ENCODE measurements at regions not wholly inside any gene's neighbourhood (a gene's known extent, or its start where the extent isn't known, plus 50 kb on each side); places are given as distances from the start of the nearest gene placed in this dataset.

GRCh38 chr3:164267053-164267452 lies 811.2 kb downstream of the SI start:
- DNase-seq (ENCODE audit: low read depth, low spot score), result no peak

- no peak for DNase-seq (ENCODE audit: low read depth, low spot score)
These were observed 827.4 kb downstream of the SI start for GRCh38 chr3:164250923-164251322.

DNA sequence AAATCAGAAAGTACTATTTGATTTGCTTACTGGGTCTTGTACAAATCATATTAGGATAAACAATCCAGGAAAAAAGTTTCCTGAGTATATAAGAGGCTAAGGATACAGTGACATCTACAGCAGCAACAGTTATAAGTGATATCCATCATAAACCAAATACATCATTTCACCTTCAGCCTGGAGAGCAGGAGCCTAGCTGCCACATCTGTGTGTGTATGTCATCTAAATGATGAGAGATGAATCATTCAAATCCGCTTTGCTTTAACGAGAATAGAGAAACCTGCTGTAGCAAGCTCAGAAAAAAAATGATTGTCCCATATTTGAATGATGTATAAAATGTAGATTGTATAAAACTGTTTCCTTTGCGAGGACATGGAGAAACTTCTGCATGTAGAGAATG lies 841.4 kb downstream of the SI start:
- DNase-seq (ENCODE audit: low read depth, low spot score), result no peak

DNA sequence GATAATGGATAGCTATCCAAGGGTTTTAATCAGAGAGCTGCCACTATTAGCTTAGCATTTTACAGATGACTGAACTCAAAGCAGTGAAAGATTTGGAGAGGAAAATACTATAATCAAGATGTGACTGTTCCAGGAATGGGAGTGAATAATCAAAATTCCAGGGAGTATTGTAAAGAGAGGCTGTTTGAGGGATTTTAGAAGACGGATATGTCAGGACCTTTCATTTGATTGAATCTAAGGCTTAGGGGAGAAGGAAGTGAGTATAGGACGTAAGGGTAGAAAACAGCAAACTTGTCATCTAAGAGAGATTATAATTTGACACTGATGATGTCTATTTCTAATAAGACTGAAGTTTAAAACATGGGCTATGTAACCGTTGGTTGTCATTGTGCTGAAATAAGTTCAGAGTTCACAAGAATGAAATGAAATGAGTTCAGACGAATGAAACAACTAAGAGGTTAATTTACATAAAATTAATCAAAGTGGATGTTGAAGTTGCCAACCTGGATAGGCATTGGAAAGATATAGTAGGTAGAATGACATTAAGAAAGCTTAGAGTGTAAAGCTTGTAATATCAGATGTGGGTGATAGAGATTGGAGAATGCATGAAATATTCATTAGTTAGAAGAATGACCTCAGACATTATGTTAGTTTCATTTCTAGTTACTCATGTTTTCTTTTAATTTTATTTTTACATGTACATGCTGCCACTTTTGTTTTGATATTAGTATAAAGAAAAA lies 842.8 kb downstream of the SI start:
- no peak for DNase-seq (ENCODE audit: low read depth, low spot score)

DNA sequence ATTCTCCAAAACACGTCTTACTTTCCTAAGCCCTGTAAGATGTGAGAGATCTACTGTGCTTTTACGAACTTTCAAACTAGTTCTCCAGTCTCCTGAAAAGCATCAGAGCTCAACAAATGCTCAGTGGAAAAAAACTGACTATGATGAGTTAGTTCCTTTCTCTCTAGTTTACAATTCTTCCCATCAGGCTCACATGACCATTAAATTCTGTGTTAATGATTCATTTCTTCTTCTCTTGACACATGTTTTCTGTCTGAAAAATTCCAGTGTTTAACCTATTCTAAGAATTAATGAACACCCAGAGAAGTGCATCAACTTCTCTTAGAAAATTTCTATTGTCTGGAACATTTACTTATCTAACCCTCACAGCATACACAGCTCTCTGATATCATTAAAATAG lies 844.3 kb downstream of the SI start:
- no peak for DNase-seq (ENCODE audit: low read depth, low spot score)

DNA sequence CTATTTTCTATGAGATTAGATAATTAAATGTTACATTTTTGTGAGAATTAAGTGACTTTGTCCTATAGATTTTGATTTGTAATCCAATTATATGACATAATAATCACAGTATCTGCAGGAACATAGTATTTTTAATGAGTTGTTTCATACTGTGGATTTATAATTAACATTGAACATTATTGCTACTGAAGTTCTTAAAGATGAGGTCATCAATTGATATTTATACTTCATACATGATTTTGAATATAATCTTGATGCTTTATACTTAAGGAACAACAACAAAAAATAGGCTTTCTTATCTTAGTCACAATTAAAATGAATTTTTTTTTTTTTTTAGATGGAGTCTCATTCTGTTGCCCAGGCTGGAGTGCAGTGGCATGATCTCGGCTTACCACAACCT lies 846.6 kb downstream of the SI start:
- no peak for DNase-seq (ENCODE audit: low read depth, low spot score)

DNA sequence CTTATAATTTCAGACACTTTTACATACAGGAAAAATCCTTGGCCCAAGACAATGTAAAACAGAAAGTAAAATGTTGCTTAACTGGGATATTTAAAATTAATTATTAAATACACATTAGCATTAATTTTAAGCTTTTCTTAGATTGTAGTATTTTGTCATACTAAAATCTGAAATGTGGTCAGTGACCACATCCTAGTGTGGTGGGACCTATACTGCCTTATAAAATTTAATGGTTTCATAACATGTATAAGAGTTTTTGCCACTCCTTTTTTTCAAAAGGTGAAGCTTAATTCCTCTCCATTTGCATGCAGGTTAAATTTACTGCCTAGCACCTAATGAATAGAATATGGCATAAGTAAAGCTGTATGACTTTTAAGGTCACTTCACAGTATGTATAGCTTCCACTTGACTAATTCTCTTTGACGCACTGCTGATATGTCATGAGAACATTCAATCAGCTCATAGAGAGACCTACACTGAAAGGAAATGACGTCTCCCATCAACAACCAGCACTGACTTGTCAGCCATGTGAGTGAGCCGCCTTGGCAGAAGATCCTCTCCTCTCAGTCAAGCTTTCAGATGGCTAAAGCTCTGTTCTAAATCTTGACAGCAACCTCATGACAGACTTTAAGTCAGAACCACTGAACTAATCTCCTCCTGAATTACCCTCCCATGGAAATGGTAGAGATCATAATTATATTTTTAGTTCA lies 847.8 kb downstream of the SI start:
- DNase-seq (ENCODE audit: low read depth, low spot score), result no peak

- no peak for DNase-seq (ENCODE audit: low read depth, low spot score)
These were observed 854.2 kb downstream of the SI start for GRCh38 chr3:164224126-164224525.

DNA sequence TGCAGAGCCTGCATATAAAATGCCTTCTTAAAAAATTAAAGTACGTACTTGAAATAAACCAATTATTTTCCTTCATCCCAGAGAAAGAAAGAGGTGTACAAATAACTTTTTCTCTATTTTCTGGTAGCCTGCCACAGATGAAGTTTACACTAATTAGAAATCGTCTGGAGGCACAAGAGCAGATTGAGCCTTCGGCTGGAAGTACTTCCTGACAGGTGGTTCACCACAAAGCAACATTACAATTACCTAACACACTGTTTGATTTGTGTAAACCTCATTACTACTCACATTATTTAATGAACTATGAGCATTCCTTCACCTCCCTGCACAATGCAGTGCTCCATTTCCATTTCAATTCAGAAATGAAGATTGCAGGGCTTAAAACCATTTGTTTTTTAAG lies 856.1 kb downstream of the SI start:
- no peak for DNase-seq (ENCODE audit: low read depth, low spot score)

DNA sequence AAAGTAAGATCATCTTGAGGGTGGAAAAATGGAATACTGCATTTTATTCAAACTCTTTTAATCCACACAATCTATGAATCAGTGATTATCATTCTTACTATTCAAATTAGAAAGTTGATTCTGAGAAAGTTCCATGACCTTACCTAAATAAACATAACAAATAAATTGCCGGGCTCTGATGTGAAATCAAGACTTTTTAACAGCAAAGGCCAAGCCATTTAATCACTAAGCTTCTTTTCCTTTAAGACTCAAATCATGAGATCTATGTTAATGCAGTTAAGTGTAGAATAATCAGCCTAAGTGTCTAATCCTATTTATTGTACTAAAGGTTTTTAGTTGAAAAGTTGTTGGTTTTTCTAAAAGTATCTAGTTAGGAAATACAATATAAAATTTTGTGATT lies 857.0 kb downstream of the SI start:
- DNase-seq (ENCODE audit: low read depth, low spot score), result no peak

DNA sequence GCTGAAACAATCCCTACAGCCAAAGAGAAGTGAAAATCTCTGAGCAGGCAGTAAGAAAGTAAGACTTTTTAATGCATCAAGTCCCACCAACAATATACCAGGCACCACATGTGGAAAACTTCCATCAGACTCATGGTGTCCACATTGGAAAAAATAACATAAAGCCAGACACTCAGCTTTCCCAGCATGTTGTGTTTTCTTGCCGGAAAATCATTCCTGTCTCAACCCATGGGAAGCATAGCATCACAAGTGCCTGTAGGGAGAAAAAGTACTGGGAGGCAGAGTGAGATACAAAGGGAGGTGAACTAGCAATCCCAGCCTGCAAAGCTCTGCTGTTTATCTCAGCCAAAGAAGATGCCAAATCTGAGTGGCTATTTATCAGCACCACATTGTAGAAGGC lies 868.9 kb downstream of the SI start:
- no peak for DNase-seq (ENCODE audit: low read depth, low spot score)

DNA sequence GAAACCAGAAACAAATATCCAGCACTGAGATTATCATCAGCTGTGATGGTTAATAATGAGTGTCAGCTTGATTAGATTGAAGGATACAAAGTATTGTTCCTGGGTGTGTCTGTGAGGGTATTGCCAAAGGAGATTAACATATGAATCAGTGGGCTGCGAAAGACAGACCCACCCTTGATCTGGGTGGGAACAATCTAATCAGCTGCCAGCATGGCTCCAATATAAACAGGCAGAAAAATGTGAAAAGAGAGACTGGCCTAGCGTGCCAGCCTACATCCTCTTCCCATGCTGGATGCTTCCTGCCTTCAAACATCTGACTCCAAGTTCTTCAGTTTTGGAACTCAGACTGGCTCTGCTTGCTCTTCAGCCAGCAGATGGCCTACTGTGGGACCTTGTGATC lies 869.5 kb downstream of the SI start:
- DNase-seq (ENCODE audit: low read depth, low spot score), result no peak

DNA sequence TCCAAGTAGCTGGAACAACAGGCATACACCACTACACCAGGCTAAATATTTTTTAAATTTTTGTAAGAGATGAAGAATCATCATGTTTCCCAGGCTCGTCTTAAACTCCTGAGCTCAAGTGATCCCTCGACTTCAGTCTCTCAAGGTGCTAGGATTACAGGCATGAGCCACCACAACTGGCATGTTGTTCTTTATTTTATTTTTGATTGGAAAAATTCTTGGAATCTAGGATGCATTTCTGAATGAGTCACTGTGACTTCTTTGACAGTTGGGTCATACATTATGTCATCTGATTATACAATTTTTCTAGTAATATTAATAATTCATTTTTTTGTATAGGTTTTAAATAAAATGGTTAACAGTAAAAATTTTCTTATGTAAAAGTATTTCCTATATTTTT lies 870.2 kb downstream of the SI start:
- DNase-seq (ENCODE audit: low read depth, low spot score), result no peak

DNA sequence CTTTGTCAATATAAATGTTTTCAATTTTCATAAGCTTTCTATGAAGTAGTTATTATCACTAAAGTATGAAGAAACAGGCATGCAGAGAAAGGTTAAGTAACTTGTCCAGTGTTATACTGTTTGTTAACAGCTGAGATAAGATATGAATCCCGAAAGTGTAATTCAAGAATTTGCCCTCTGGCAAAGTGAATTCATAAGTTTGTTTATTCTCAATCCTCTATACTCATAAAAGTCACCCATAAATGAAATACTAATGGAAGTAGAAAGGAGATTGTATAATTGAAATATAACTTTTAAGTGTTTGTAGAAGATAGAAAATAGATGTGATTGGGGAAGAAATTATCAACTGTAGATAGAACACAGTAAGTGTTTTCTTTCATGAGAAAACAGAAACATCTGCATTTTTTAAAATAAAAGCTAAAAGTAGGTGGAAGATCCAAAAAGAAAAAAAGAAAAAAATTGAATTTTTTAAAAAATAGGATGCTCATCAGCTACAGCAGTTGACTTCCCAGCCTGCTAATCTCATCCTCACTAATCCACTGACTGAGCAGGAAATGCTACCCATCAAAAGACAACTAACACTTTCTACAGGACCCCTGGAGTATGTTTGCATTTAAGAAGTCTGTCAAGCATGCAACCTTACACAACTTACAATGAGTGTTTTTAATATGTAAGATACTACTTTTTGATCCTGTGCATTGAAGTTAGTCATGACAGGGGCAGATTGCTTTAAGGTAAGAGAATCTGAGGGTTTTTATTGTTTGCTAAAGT lies 878.1 kb downstream of the SI start:
- no peak for DNase-seq (ENCODE audit: low read depth, low spot score)

- DNase-seq (ENCODE audit: low read depth, low spot score), result no peak
These were observed 881.8 kb downstream of the SI start for GRCh38 chr3:164196477-164196876.

GRCh38 chr3:164194842-164195241 lies 883.5 kb downstream of the SI start:
- no peak for DNase-seq (ENCODE audit: low read depth, low spot score)

GRCh38 chr3:164192974-164193373 lies 885.3 kb downstream of the SI start:
- DNase-seq (ENCODE audit: low read depth, low spot score), result no peak

DNA sequence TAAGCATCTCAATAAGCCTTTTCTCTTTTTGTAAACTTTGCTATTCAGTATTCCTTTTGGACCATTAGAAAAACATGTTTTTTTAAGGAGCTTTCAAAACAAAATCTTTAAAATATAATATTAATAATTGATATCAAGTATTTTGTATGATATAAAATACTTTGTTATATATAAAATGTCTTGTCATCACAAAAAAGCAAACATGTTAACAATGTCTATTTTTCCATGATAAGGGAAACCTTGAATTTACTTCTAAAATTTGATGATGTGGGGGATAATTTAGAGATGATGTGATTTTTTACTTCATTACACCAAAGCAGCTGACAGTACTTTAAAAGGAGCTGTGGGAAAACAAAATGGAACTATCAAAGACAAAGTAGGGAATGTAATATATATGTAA lies 887.7 kb downstream of the SI start:
- no peak for DNase-seq (ENCODE audit: low read depth, low spot score)

GRCh38 chr3:164186095-164186494 lies 892.2 kb downstream of the SI start:
- no peak for DNase-seq (ENCODE audit: low read depth, low spot score)

DNA sequence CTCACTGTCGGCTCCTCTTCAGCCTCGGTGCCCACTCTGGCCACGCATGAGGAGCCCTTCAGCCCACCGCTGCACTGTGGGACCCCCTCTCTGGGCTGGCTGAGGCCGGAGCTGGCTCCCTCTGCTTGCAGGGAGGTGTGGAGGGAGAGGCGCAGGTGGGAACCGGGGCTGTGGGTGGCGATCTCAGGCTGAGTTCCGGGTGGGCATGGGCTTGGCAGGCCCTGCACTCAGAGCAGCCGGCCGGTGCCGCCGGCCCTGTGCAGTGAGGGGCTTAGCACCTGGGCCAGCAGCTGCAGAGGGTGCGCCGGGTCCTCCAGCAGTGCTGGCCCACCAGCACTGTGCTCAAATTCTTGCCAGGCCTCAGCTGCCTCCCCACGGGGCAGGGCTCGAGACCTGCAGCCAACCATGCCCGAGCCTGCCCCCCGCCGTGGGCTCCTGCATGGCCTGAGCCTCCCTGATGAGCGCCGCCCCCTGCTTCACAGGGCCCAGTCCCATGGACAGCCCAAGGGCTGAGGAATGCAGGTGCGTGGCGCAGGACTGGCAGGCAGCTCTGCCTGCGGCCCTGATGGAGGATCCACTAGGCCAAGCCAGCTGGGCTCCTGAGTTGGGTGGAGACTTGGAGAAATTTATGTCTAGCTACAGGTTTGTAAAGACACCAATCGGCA lies 899.1 kb downstream of the SI start:
- no peak for DNase-seq (ENCODE audit: low read depth, low spot score)

DNA sequence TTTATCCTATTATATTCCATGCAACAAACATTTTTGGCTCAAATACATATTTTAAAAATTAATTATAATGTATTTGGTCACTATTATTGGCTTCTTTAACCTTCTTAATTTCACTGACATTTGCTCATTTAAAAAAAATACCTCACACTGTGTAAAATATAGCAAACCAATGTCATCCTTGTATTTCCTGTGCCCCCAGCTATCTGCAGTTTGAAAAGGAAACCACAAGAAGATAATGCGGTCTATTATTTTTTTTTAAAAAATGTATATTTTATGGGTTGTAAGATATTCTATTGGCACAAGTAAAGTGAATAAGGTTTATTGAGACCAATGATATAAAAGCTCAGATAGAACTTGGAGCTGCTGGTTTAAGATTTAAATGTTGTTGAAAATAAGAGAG lies 904.2 kb downstream of the SI start:
- no peak for DNase-seq (ENCODE audit: low read depth, low spot score)

DNA sequence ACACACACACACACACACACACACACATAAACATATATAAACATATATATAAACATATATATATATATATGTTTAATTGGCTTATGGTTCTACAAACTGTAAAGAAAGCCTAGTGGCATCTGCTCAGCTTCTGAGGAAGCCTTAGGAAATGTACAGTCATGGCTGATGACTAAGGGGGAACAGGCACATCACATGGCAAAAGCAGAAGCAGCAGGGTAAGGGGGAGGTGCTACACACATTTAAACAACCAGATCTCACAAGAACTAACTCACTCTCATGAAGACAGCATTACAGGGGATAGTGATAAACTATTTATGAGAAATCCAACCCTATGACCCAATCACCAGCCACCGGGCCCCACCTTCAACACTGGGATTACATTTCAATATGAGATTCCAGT lies 922.9 kb downstream of the SI start:
- DNase-seq (ENCODE audit: low read depth, low spot score), result no peak
